Fibroblast of upper back skin (primary cell): ENCODE measurements at regions not wholly inside any gene's neighbourhood (a gene's known extent, or its start where the extent isn't known, plus 50 kb on each side); places are given as distances from the start of the nearest gene placed in this dataset.

Experiments
- DNase-seq: peaks from one replicate; pipeline ENCODE4 v3.0.0-alpha.2; 2013

DNA sequence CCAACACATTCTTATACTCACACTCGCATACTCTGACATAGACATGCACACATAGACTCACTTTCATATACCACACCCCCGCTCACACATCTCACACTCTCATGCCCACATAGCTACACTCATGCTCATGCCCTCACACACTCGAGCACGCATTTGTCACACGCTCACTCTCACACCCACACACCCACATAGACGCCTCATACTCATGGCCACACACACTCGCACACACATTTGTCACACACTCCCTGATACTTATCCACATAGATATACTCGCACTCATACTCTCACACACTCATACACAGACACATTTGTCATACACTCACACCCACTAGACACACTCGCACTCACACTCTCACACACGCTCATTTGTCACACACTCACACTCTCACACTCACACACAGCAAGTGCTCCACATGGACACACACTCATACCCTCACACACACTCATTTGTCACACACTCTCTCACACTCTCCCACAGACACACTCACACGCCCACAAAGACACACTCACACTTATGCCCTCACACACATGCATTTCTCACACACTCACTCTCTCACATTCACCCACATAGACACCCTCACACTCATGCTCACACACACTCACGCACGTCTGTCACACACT lies 50.9 kb downstream of the TNP1 start:
- no peak for DNase-seq

DNA sequence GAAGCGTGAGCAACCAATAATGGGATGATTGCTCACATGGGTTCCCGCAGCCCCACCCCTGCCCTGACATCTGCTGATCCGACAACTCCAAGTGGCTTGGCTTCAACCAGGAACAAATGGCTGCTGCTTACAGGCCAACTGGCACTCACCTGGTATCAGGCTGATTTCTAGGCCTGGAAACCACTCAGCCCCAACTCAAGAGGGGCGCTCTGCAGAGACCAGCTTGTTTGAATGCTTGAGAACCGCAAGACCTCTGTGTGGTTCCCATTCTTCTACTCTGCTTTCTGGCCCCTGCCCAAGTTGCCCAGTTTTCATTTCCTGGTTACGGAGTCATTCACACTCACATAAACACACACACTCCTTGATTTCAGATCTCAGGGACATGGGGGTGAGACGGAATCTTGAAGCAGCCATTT lies 52.0 kb downstream of the TNP1 start:
- DNase-seq, result peak; percentile 68

DNA sequence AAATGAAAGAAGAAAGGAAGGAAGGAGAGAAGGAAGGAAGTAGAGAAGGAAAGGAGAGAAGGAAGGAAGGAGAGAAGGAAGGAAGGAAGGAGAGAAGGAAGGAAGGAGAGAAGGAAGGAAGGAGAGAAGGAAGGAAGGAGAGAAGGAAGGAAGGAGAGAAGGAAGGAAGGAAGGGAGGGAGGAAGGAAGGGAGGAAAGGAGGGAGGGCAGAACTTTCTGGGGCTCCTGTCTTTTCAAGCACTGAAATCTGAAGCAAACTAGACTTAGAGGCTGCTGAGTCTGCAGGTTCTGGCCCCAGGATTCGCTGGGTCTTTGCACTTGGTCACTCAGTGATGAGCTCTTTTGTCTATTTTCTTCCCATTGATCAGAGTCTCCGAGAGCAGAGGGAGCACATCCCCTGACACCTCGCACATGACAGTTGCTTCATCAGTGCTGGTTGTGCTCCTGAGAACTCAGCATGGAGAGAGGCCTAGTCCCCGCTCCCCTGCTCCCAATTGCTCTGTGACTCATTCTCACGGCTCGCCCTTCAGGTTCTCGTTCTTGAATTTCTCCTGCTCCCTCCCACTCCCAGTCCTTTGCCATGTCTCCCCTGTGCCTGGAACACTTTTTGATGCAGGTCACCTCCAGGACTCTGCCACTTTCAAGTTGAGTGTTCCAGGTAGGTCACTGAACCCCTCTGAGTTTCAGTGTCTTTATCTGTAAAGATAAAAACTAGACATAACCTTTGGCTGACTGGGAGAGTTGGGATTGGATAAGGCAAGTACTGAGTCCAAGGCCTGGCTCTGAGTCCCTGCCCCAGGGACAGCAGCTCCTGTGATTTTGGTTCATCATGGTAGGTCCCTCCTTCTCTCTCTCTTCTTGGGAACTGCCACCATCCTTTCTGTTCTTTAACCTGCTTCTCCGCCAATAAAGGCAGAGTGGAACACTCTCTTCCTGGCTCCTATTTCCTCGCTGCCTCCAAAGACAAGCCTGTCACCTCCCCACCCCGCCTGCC lies 55.2 kb downstream of the TNP1 start:
- no peak for DNase-seq

DNA sequence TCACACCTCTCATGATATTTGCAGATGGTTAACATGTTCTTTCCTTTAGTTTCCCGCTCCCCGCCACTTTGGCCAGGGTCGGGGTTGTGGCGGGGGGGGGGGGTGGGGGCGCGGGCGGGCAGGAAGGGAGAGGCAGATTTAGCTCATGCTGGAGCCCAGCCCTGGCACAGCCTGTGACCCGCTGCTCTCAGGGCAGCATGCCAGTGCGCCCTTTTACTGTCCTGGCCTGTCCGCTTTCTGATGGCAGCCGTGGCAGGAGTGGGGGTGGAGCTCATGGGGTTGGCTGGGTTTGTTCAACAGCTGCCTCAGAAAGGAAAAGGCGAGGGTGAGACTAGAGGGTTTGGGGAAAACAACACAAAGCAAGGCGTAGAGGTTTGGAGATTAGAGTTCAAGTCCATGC lies 56.1 kb downstream of the TNP1 start:
- no peak for DNase-seq

DNA sequence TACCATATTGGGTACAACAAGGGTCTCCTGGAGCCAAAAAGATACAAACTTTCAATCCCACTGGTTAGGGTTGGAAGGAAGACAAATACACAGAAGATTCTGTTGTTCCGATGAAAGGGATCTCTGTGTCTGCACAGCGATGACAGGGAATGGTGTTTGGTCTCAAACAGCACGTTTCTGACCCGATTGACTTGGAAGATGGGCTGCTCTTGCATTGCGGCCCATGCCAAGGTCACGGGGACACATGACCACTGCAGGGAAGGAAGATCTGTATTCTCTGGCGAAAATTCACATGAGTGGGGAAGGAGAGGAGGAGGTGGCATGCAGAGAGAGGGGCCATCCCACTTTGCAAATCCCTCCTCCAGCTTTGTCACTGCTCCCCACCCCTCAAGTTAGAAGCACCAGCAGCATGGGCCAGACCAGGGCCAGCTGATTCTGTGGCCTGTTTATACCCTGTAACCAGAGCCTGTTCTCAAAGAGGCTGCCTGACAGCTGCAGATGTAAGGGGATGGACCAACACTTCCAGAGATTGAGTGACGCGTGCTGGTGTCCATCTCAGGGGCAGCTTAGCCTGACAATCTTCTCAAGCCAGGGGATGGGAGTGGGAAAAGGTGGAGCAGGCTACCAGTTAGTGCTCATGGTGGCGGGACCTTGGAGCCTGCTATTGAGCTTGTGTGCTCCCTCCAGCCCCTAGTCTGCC lies 57.2 kb downstream of the TNP1 start:
- no peak for DNase-seq

DNA sequence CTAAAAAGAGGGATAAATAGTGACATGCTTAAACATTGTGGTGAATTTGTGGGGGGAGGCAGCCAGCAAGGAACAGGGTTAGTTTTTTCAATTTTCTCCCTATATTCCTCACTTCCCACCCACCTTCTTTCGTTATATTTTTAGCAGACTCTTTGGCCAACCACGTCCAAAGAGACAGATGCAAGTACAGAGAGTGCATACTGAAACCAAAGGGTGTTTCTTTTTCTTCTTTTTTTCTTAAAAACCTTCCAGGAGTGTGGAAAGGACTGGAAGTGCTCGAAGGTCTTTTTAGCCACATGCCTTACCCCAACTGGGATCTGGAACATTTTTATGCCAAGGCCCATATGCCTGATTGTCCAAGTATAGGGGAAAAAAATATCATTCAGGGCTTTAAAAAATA lies 59.0 kb downstream of the TNP1 start:
- no peak for DNase-seq

DNA sequence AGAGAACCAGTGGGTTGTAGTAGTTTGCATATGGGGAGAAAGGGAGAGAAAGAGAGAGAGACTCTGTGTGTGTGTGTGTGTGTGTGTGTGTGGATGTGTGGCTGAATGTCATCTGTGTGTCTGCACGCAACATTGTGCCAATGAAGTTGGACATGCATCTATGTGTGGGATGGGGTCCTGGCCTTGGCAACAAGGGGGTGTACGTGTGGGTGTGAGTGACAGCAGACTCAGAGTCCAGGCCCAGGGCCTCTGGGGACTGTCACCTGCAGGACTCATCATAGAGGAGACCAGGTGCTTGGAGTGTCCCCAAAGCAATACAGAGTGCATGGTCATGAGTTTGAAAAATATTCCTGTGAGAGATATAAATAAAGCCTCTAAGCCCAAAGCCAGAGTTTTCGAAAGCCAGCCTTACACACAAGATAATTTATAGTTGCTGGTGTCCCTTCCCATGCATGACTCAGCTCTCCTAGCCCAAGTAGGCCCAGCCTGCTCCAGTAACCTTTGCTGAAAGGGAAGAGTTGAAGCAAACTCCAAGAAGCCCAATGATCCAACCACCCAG lies 59.9 kb downstream of the TNP1 start:
- peak; percentile 68 for DNase-seq

DNA sequence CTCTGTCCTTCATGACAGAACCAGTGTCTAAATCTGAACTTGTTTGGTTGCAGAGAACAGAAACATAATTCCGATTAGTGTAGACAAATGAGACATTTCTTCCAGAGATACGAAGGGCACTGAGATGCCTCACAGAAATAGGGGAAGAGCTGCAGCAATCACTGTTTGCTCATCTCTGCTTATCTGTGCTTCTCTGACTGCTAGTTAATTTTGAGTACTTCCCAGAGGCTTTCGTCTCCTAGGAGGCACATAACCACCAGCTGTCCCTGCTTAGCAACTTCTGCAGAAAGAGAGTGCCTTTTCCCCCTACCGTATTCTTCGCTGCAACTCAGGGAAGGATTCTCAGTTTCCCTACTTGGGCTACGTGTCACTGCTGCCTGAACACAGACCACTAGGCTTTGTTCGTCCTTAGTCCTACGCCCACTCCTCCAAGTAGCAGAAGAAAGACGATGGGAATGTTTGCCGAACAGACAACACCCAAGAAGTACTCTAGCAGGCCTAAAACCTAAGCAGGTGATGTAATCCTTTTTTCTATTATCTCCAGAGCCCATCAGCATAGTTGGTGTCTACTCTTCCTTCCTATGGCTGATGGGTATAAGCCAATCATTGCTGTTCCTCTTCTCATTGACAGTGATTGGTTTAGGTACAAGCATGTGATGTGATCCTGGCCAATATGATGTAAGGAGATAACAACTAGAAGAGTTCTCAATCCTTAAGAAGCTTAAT lies 63.6 kb downstream of the TNP1 start:
- no peak for DNase-seq

DNA sequence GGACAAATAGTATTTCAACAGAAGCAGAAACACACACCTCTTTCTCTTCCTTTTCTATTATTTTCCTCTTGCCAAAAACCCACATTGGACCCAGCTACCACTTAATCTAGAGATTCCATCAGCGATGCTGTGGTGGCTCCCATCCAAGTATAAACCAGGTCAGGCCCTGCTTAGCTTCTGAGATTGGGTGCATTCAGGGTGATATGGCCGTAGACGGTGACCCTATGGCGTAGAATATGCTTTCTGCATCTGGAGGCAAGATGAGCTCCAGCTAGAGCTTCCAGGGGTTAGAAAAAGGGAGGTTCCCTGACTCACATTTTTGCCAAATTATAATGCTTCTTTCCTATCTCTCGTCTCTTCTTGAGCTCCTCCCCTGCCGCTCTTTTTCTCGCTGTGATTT lies 66.5 kb downstream of the TNP1 start:
- no peak for DNase-seq

DNA sequence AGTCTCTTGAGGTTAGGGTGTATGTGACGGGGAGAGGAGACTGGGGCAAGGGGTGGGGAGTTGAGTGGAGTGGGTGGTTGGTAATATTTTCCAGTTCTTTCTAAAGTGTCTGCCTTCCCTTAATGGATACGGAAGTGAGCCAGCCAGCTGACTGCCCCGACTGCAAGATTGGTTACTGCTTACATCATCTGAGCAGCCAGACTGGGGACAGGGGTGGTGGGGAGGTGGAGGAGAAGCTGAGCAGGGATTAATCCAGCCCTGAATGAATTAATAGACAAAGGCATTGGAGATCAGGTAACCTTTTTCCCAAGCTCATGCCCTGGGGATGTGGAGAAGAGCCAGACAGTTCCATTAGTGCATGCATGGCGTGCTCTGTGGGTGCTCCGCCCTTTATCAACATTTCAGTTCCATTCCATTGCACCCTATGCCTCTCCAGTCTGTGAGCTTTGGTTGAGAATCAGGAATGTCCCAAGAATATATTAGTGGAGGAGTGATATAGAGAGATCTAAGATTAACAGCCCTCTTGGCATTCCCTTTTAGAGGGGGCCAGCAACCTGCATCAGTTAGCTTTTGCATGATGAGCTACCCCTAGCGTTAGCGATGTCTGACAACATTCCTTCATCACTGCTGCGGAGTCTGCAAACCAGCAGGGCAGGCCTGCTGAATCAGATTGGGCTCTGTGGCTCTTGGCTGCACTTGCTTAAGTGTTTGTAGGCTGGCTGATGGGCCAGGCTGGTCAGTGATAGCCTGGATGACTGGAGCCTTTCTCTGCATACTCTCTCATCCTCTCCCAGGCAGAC lies 67.4 kb downstream of the TNP1 start:
- peak; percentile 88 for DNase-seq

DNA sequence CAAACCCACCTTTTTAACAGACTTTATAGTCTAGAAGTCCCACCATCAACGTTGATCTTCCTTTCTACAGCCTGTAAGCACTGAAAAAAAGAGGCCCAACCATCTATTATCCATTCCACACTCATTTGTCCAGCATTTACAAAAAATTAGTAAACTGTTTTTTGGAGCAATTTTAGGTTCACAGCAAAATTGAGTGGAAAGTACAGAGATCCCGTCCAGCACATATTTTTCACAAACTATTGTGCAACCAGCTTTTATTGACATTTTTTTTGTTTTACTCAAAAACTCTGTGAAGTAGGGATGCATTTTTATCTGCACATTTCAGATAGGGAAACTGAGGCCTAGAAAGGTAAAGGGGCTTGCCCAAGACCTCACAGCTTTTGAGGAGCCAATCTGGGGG lies 68.6 kb downstream of the TNP1 start:
- no peak for DNase-seq

DNA sequence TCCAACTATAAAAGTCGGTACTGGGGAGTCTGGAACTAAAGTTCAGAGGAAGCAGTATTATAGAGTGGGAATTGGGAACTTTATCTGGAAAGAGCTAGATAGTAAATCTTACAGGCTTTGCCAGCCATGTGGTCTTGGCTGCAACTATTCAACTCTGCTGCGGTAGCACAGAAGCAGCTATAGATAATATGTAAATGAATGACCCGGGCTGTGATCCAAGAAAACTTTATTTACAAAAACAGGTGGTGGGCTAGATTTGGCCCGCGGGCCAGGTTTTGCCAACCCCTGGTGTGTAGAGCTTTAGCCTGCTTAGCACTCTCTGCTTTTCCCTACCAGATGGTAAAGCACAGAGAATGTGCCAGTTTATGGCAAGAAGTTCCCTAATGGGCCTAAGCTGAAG lies 70.8 kb downstream of the TNP1 start:
- no peak for DNase-seq

DNA sequence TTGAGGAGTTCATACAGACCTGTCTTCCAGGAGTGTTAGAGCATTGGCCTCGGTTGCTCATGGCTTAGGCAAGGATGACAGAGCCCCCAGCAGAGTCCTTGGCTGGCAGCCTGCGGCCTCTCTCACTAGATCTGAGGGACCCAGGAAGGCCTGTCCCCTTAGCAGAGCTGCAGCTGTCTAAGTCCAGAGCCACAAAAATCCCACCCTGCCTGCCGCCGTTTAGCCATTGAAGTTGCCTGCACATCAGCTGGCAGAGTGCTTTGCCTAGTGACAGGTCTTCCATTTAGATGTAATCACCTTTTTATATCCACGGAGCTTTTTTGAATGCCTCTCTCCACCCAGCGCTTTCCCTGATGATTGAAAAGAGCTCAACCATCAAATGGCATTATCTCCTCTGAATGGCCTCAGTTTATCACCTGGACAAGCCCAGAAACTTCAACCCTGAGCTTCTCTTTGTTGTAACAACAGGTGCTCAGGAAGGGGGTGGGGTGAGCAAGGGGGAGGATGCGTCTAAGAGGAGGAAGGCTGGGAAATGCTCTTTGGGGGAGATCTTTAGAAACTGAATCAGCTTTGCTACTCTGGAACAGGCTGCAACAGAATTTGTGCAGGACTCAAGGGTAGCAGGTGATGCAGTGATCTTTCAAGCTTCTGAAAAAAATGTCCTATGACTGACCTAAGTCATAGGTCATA lies 71.9 kb downstream of the TNP1 start:
- no peak for DNase-seq

DNA sequence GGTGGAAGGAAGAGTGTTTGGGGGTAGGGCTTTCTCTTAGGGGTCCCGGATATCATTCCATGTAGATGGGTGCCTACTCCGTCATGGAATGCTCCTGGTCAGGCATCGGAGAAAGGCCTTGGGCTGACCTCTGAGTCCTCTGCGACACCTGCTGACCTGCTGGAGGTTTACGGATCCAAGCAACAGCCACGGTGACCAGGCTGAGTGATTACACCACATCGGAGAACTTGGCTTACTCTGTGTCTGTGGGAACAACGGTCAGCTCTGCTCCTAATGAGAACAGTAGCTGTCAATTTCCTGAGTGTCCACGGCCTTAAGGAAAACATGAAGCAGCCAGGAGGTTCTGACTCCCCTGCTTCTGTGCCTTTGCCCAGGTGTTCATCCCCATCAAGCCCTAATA lies 73.2 kb downstream of the TNP1 start:
- no peak for DNase-seq

DNA sequence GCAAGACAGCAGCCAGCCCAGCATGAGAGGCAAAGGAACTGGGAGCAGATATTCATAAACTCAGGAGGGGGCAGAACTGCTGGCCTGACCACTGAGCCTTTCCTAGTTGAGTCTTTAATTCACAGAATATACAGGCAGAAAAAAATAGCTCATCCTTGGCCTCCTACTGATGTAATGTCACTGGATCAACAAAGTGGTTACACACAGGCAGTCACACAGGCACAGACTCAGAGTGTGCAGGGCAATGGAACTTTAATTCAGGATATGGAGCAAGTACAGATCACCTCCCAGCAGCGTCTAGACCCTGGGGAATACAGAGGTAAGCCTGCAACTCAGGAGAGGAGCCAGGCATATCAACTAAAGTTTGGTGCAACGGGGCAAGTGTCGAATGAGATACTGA lies 75.4 kb downstream of the TNP1 start:
- no peak for DNase-seq

DNA sequence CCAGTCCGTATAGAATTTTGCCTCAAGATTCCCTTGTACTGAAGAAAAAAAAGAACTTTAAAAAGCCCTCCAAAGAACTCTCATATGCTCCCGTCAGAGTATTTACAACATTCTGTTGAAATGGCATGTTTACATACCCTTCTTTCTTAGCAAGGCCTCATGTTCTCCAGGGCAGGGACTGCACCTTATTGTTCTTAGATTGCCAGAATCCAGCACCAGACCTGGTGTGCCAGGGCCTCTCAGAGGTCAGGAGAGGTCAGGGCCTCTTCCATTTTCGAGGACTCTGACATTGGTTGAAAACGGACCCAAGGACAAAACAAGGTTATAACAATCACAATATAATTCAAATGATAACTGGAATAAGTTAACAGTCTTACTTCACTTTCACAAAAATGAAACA lies 78.2 kb downstream of the TNP1 start:
- no peak for DNase-seq

DNA sequence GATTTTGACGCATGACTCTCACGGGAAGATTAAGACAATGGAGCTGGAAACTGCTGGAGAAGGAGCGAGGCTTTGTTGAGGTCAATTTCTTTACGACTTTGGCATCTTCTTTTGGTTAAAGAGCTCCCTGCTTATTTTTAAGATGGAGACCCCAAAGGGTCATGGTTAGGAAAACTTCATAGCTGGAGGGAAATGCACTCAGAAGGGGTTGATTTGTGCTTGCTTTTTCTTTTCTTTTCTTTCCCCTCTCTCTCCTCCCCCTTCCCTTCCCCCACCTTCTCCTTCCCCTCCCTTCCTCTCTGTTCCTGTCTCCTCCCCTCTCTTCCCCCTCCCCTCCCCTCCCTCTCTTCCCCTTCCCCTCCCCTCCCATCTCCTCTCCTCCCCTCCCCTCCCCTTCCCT lies 79.0 kb downstream of the TNP1 start:
- no peak for DNase-seq

DNA sequence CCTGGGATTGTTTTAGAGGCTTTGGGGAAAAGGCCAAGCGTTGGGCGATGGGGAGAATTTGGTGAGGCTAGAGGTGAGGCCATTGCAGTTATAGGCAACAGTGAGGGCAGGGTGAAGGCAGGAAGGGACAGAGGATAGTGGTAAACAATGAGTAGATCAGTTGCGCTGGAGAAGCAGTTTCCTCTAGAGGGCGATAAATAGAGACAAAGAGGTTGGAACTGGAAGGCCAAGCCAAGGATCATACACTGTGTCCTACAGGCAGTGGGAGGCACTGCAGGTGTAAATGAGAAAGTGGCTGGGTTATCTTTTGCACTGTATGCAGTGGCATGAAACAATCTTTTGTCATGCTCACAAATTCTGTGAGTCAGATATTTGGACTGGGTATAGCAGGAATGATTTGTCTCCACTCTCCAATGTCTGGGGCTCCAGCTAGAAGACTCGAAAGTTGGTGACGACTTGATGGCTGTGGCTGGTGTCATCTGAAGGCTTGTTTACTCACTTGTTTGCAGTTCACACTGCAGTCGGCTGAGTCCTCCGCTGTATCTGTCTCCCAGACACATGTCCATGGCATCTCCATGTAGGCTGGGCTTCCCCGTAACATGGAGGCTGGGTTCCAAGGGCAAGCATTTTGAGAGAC lies 82.1 kb downstream of the TNP1 start:
- DNase-seq, result peak; percentile 48

DNA sequence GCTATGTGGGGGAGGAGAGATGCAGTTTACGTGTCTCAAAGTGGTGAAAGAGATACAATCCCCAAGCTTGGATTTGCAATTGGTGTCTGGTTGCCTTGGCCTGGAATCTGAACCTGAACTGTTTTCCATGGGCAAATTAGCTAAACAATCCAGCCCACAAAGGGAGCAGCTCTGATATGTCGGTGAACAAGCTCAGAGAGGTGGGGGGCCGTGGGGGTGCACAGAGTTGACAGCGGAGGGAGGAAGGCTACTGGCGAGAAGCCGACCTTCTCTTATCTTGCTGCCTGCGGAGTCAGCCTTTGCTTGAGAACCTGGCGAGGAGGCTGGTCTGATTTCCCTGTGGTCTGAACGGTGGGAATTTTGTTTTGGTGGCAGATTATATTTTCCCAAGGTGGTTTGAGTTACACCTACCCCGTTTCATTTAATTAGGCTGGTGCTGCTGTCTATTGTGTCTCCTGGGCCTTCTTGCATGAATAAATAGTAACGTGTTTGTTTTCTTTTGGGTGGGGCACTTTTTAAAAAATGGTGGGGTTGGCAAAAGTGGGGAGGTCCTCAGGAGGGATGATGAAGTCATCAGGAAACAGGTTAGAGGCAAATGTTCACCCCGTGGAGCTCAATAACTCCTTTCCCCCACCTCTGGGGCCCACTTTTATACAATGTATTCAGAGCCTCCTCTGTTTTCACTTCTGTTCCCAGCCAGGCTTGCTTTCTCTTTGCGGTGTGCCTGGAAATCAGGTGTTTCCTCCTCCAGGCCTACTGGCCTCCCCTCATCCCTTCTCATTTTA lies 80.9 kb upstream of the IGFBP5 start:
- no peak for DNase-seq

DNA sequence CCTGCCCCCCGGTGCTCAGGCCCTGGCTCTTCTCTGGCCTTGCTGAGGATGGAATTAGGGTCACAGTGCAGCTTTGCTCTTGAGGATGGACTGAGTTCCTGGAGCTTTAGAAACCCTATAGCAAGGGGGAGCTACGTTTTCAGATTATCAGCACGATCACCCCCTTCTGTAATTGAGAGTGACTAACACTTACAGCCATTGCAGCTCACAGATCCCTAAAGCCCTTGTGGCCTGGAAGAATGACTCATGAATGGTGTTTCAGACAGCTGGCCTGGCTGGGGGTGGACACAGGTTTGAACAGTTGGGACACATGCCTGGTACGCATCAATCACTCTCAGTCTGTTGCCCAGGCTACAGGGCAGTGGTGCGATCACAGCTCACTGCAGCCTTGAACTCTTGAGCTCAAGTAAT lies 79.7 kb upstream of the IGFBP5 start:
- DNase-seq, result peak; percentile 99
